Panc1 (cell line): ENCODE measurements at regions not wholly inside any gene's neighbourhood (a gene's known extent, or its start where the extent isn't known, plus 50 kb on each side); places are given as distances from the start of the nearest gene placed in this dataset.

ENCODE experiments used
- ATAC-seq: fragments of 200-7000 bp; cut with Tn5 transposase; 2 replicates; pipeline ENCODE4 v1.9.1; 2020; ENCODE audit warnings: mild to moderate bottlenecking, moderate library complexity
- BruUV-seq: library from RNA; stranded (reverse); fragments of 400-500 nt; replicated peaks from 2 replicates; lab custom pipeline; 2021; lab: Mats Ljungman, UMichigan
- CTCF ChIA-PET: fragments of 300-600 bp; sonication (Branson Sonifier 250); formaldehyde crosslinking; loops from one replicate; lab custom pipeline; 2022; ENCODE audit warnings: antibody characterized with exemption; lab: Charles Lee
- POLR2A ChIA-PET: fragments of 300-600 bp; sonication (Branson Sonifier 250); formaldehyde crosslinking; loops from one replicate; lab custom pipeline; 2022; ENCODE audit warnings: antibody characterized with exemption; lab: Charles Lee
- DNase-seq: peaks from one replicate; pipeline ENCODE4 v3.0.0-alpha.2; 2010; ENCODE audit warnings: low read depth, low spot score
- H3K27ac ChIP-seq: 2 replicates; pipeline ENCODE4 v1.5.1; 2011; ENCODE audit warnings: mild to moderate bottlenecking, low read length, inconsistent platforms
- H3K27me3 ChIP-seq: fragments of 200-500 bp; sonication (Bioruptor generic); 2 replicates; pipeline ENCODE4 v1.6.0; 2014; ENCODE audit warnings: low read length, inconsistent platforms; ENCODE audit not compliant: control insufficient read depth, insufficient read depth
- H3K36me3 ChIP-seq: fragments of 200-500 bp; sonication (Bioruptor generic); 2 replicates; pipeline ENCODE4 v1.5.1; 2014; ENCODE audit warnings: inconsistent platforms, mild to moderate bottlenecking, low read length, moderate library complexity; ENCODE audit not compliant: control insufficient read depth, insufficient read depth
- H3K4me1 ChIP-seq: 2 replicates; pipeline ENCODE4 v1.5.1; 2011; ENCODE audit warnings: inconsistent platforms, mild to moderate bottlenecking, low read length, moderate library complexity; ENCODE audit not compliant: control insufficient read depth, insufficient read depth
- H3K4me3 ChIP-seq, 2 experiments: 2 replicates each; pipeline ENCODE4 v1.5.1; 2011 to 2012; ENCODE audit warnings: low read depth in 2 of 2, low read length in 2 of 2, mild to moderate bottlenecking in 2 of 2, inconsistent platforms in 1 of 2, moderate library complexity in 1 of 2
- H3K9me3 ChIP-seq: fragments of 200-500 bp; sonication (Bioruptor generic); 2 replicates; pipeline ENCODE4 v1.5.1; 2014; ENCODE audit warnings: low read depth, mild to moderate bottlenecking, inconsistent platforms, low read length, moderate library complexity; ENCODE audit not compliant: control insufficient read depth, insufficient read depth
- CTCF ChIP-seq: fragments of 450-650 bp; IDR thresholded peaks from 2 replicates; pipeline ENCODE4 v1.5.1; 2017; ENCODE audit warnings: mild to moderate bottlenecking
- POLR2AphosphoS5 ChIP-seq: IDR thresholded peaks from 2 replicates; pipeline ENCODE4 v1.6.1; 2012; ENCODE audit warnings: mild to moderate bottlenecking, low read depth, low read length, moderate library complexity
- REST ChIP-seq, 2 experiments: IDR thresholded peaks; 2 replicates each; pipeline ENCODE4 v1.6.1; 2011 to 2012; ENCODE audit warnings: low read depth in 2 of 2, control low read depth in 1 of 2, low read length in 1 of 2, mild to moderate bottlenecking in 1 of 2, moderate library complexity in 1 of 2; ENCODE audit not compliant: insufficient read depth in 1 of 2
- SIN3A ChIP-seq: IDR thresholded peaks from 2 replicates; pipeline ENCODE4 v1.6.1; 2012; ENCODE audit warnings: low read depth, mild to moderate bottlenecking, low read length, moderate library complexity, borderline replicate concordance; ENCODE audit not compliant: insufficient read depth
- TCF7L2 ChIP-seq: IDR thresholded peaks from 2 replicates; pipeline ENCODE4 v1.6.1; 2011; ENCODE audit warnings: mild to moderate bottlenecking, low read depth, low read length, inconsistent platforms
- in situ Hi-C: cut with HindIII; loops from 2 replicates; pipeline ENCODE4 v1.10.0; 2016; ENCODE audit warnings: low sequenced_read_pairs, low pct_unique_long_range_greater_than_20kb
- intact Hi-C: fragments of 100-400 bp; cut with micrococcal nuclease; formaldehyde crosslinking; loops from one replicate; pipeline ENCODE4 v1.10.0; 2022; ENCODE audit not compliant: unreplicated experiment

GRCh38 chr15:97899981-97900380, 60.5 kb upstream of the ARRDC4 start:
- POLR2A ChIA-PET: interaction anchor here (0.6 kb wide), 2 partner anchors 49 to 69 kb away, joined by 3 to 4 read pairs; no protein-coding TSS in a partner anchor
- TF ChIP-seq POLR2AphosphoS5: no peak
- no peak for TF ChIP-seq SIN3A
- TF ChIP-seq TCF7L2: no peak
- TF ChIP-seq REST (IDR thresholded peaks at IDR 0.05; ENCODE audit: insufficient read depth in 1 of 2, low read depth in 2 of 2, low read length in 1 of 2): no peak
- no peak for TF ChIP-seq CTCF
- ATAC-seq: no peak
- CTCF ChIA-PET: interaction anchor here (0.6 to 1.9 kb wide), 4 partner anchors 278 to 528 kb away, joined by 3 to 18 read pairs (median 4); no protein-coding TSS in a partner anchor
- no peaks in the 10 kb centered on the region for H3K9me3 ChIP-seq
- H3K36me3 ChIP-seq: no peaks in the 10 kb centered on the region
- H3K4me1 ChIP-seq: no peaks in the 10 kb centered on the region
- intact Hi-C loops (loop anchor here (5.0 kb wide), 1 partner anchor 522 kb away; no protein-coding TSS in a partner anchor), in situ Hi-C loops (no loop called here)
- H3K27me3 ChIP-seq: peaks cover 20% of the 10 kb centered on the region
- no peak overlapping the region for H3K4me3 ChIP-seq
- no peak for DNase-seq
- BruUV-seq: no TSS peak
- H3K27ac ChIP-seq: no peak overlapping the region

GRCh38 chr15:97902140-97902780, 58.2 kb upstream of the ARRDC4 start:
- H3K27ac ChIP-seq: no peak overlapping the region
- POLR2A ChIA-PET: no interaction called here

More at GRCh38 chr15:97902140-97902780, 58.2 kb upstream of the ARRDC4 start:
- DNase-seq (no peak), ATAC-seq (no peak)
- H3K4me1 ChIP-seq: no peaks in the 10 kb centered on the region
- no peaks in the 10 kb centered on the region for H3K36me3 ChIP-seq
- TF ChIP-seq TCF7L2 (no peak), CTCF (no peak), POLR2AphosphoS5 (no peak), SIN3A (no peak), REST (IDR thresholded peaks at IDR 0.05; ENCODE audit: insufficient read depth in 1 of 2, low read depth in 2 of 2, low read length in 1 of 2) (no peak)
- no TSS peak for BruUV-seq
- peaks cover 22% of the 10 kb centered on the region for H3K27me3 ChIP-seq
- H3K9me3 ChIP-seq: no peaks in the 10 kb centered on the region
- CTCF ChIA-PET: no interaction called here
- intact Hi-C loops (loop anchor here (5.0 kb wide), 1 partner anchor 520 kb away; no protein-coding TSS in a partner anchor), in situ Hi-C loops (no loop called here)
- H3K4me3 ChIP-seq: no peak overlapping the region
